Skeletal muscle tissue (tissue), 3 donors: ENCODE measurements at regions not wholly inside any gene's neighbourhood (a gene's known extent, or its start where the extent isn't known, plus 50 kb on each side); places are given as distances from the start of the nearest gene placed in this dataset.

Experiments
- H3K27ac ChIP-seq: one replicate; pipeline ENCODE4 v1.7.0; 2013; ENCODE audit warnings: mild to moderate bottlenecking, low read depth, low read length, inconsistent platforms
- H3K27me3 ChIP-seq, 3 donors: one replicate each; pipeline ENCODE4 v1.7.0; 2013; ENCODE audit warnings: low read length in 3 of 3; ENCODE audit not compliant: control insufficient read depth in 3 of 3, insufficient read depth in 3 of 3
- H3K36me3 ChIP-seq, 3 donors: one replicate each; pipeline ENCODE4 v1.7.0; 2013; ENCODE audit warnings: low read length in 3 of 3; ENCODE audit not compliant: control insufficient read depth in 3 of 3, insufficient read depth in 3 of 3
- H3K4me1 ChIP-seq, 3 donors: one replicate each; pipeline ENCODE4 v1.7.0; 2013; ENCODE audit warnings: low read length in 3 of 3, mild to moderate bottlenecking in 3 of 3; ENCODE audit not compliant: control insufficient read depth in 3 of 3, insufficient read depth in 3 of 3
- H3K4me3 ChIP-seq, 3 donors: one replicate each; pipeline ENCODE4 v1.7.0; 2013; ENCODE audit warnings: low read length in 3 of 3
- H3K9ac ChIP-seq, 3 donors: one replicate each; pipeline ENCODE4 v1.7.0; 2013; ENCODE audit warnings: low read length in 3 of 3, mild to moderate bottlenecking in 3 of 3, moderate library complexity in 2 of 3, low read depth in 1 of 3
- H3K9me3 ChIP-seq, 3 donors: one replicate each; pipeline ENCODE4 v1.7.0; 2013; ENCODE audit warnings: low read length in 3 of 3; ENCODE audit not compliant: control insufficient read depth in 3 of 3
- donor health status: Osteomylitis.

DNA sequence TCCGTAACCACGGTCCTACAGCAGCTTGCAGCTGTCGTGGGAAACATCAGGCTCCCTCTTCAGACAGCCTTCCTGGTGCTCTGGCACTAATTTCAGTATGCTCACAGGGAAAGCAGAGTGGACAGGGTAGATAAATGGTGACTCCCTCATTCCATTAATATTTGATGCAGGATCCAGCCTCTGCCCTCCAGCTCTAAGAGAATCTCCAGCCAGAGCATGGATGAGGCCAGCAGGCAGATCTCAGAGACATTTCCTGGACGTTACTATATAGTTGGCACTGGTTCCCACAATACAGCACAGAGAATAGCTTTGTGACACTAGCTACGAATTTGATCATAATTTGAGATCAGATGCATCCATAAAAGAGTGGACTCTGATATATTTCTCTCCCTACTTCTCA lies 341.4 kb downstream of the LIG4 start:
- Histone ChIP-seq H3K4me1 (no peaks in the 10 kb centered on the region), H3K27me3 (peaks cover 0 to 5% (median 2%) of the 10 kb centered on the region in 3 donors), H3K9me3 (no peaks in the 10 kb centered on the region), H3K4me3 (no peak overlapping the region), H3K27ac (no peak overlapping the region), H3K9ac (no peak overlapping the region), H3K36me3 (no peaks in the 10 kb centered on the region)

DNA sequence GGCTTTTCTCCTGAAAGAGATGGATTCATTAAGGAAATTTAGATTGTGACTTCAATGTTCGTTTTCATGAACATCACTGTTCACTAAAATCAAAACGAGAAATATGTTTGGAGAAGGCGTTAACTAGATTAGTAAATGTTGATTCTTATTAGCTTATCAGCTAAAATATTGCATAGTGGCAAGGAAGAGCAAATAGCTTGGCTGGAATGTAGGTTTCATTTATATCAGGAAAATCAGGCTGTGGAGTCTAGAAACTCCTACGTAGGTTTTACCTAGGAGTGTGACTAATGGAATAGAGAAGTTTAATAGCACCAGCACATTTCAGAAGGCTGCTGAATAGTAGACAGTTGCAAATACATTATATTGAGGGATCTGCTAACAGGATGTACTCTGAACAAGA lies 344.9 kb downstream of the LIG4 start:
- Histone ChIP-seq H3K27me3 (peaks cover 19 to 28% (median 26%) of the 10 kb centered on the region in 3 donors), H3K4me1 (peaks cover 9 to 17% (median 12%) of the 10 kb centered on the region in 3 donors), H3K36me3 (no peaks in the 10 kb centered on the region), H3K4me3 (no peak overlapping the region), H3K9me3 (no peaks in the 10 kb centered on the region), H3K9ac (no peak overlapping the region), H3K27ac (no peak overlapping the region)

DNA sequence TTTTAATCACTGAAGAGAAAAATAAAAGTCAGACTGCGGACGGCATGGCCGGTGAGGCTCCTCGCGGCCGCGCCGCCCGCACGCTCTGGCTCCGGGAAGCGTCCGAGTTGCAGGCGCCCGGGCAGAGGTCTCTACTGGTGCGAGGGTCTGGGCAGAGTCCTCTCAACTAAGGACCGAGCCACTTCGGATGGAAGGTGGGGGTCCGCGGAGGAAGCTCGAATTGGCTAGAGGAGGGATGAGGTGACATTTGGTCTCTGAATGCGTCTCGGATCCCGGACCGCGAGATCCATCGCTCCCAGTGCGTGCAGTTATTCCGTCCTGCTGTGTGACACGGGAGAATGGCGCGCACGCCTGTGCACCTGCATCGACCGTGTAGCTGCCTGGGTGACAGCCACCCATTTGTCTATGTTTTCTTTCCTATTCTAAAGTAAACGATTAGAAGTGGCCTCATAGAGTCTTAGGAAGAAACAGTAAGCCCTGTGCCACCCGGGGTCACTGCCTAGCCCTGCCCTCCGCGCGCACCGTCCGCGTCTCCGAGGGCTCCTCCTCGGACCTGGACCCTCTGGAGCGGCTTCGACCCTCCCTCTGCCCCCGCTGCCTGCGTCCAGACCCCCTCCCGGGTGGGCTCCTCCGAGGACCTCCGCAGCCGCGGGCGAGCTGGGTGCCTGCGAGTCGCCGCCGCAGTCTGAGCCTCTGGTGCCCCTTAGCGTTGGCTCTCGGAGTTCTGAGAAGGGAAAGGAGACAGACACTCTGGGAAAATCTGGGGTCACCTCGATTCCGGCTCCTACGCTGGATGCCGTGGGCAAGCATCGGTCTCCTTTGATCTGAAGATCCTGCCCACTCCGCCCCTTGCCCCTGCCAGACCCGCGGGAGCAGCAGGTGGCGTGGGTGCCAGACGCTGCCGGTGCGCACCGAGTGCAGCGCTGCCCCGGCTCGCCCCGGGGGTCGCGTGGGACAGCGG lies 347.4 kb downstream of the LIG4 start:
- Histone ChIP-seq H3K9ac (no peak overlapping the region), H3K4me1 (peaks cover 9 to 17% (median 12%) of the 10 kb centered on the region in 3 donors), H3K4me3 (peak overlapping the region; percentile 49 to 61 (median 54)), H3K27ac (no peak overlapping the region), H3K9me3 (peaks cover 0 to 3% (median 0%) of the 10 kb centered on the region in 3 donors), H3K27me3 (peaks cover 24 to 35% (median 31%) of the 10 kb centered on the region in 3 donors), H3K36me3 (no peaks in the 10 kb centered on the region)

DNA sequence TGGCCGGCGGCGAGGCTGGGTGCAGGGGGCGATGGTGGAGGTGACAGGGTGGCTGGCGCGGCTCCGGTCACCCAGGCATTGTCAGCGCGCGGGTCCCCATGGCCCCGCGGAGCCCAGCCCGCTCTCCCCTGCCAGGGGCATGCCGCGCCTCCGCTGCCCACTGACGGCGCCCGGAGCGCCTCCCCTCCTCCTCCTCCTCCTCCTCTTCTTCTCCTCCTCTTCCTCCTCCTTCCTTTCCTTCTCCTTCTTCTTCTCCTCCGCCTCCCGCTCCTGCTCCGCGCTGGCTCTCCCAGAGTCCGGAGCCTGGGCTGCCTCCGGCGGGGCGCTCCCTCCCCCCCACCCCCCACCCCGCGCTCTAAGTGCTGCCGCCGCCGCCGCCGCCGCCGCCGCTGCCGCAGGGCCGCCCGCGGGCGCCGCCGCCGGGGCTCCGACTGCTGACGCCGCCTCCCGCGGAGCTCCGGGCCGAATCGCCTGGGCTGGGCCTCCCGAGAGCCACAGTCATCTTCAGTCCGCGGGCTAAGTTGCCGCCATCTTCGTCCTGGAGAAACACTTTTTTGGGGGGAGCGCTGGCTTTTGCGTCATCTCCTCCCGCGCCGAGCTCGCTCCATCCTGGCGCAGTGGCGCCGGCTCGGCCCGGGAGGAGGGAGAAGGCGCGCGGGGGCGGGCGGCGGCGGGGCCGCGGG lies 348.3 kb downstream of the LIG4 start:
- Histone ChIP-seq H3K36me3 (no peaks in the 10 kb centered on the region), H3K27me3 (peaks cover 24 to 35% (median 31%) of the 10 kb centered on the region in 3 donors), H3K9ac (no peak overlapping the region), H3K4me1 (peaks cover 9 to 17% (median 12%) of the 10 kb centered on the region in 3 donors), H3K4me3 (peak overlapping the region; percentile 10 to 43 (median 22)), H3K27ac (no peak overlapping the region), H3K9me3 (peaks cover 0 to 3% (median 0%) of the 10 kb centered on the region in 3 donors)

DNA sequence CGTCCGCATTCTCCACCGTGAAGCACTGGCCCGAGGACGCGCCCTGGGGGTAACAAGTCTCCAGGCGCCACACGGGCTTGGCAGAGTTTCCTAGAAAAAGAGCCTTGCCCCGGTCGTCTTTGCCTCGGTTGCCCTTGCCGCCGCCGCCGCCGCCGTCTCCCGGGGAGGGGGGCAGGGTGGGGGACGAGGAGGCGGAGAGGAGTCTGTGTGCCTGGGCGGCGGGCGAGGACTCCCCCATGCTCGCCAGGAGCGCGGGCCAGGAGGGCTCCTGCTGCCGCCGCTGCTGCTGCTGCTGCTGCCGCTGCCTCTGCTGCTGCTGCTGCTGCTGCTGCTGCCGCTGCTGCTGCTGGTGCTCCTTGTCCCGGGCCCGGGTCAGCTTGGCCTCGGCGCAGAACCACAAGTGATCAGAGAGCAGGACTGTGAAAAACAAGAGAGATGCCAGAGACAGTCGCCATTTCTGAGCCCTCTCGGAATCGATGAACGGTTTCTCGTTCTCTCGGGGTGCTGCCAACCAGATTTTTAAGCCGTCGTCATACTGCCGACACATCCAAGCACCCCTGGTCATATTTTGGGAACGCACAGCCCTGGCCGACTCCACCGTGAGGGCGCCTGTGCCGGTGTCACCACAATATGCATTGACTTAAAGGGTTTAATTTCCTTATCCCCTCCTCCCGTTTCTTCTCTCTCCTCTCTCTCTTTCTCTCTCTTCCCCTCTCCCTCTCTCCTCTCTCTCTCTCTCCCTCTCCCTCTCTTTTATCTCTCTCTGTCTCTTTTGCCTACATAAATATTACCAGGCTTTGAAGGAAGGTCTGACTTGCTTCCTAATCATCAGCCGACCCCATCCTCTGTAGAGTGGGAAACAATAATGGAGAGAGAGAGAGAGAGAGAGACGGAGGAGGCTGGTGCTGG lies 349.1 kb downstream of the LIG4 start:
- Histone ChIP-seq H3K27me3 (peaks cover 24 to 35% (median 31%) of the 10 kb centered on the region in 3 donors), H3K4me1 (peaks cover 9 to 17% (median 12%) of the 10 kb centered on the region in 3 donors), H3K9me3 (peaks cover 0 to 3% (median 0%) of the 10 kb centered on the region in 3 donors), H3K9ac (no peak overlapping the region), H3K27ac (no peak overlapping the region), H3K4me3 (peak overlapping the region; percentile 10 to 43 (median 29)), H3K36me3 (no peaks in the 10 kb centered on the region)

DNA sequence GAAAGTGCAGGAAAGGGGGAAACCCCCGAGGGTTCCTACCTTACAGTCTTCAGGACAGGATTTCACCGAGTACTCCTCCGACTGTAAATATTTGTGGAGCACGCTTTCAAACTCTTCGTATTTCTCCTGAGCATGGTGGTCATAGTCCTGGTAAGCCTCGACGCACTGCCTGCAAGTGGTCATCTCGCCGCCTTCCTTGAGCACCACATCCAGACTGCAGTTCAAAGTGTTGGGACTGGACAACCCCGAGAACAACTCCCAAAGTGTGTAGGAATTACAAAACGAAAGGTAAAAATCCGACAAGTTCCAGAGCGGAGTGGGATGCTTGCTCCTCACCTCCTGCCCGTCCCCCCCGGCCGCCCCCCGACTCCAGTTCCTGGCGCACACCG lies 349.7 kb downstream of the LIG4 start:
- peak overlapping the region in 1 of 3 donors; percentile 29 for H3K4me3 ChIP-seq
- no peaks in the 10 kb centered on the region for H3K36me3 ChIP-seq
- H3K27me3 ChIP-seq, result peaks cover 24 to 35% (median 31%) of the 10 kb centered on the region in 3 donors
- H3K27ac ChIP-seq, result no peak overlapping the region
- H3K9ac ChIP-seq, result no peak overlapping the region
- H3K9me3 ChIP-seq, result peaks cover 0 to 3% (median 0%) of the 10 kb centered on the region in 3 donors
- H3K4me1 ChIP-seq, result peaks cover 9 to 17% (median 12%) of the 10 kb centered on the region in 3 donors

DNA sequence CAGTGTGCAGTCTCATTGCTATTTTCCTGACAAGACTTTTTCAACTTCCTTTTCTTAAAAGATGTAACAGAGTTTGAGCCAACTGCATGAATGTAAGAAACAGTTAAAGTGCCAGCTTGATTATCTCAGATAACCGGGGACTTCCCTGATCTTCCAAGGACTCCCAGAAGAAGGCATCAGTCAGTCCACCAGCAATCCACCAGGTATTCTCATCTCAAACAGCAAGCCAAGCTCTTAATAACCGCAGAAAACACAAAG lies 350.1 kb downstream of the LIG4 start:
- no peaks in the 10 kb centered on the region for H3K36me3 ChIP-seq
- no peak overlapping the region for H3K9ac ChIP-seq
- no peak overlapping the region for H3K4me3 ChIP-seq
- H3K9me3 ChIP-seq, result peaks cover 0 to 3% (median 0%) of the 10 kb centered on the region in 3 donors
- H3K27me3 ChIP-seq, result peaks cover 24 to 35% (median 31%) of the 10 kb centered on the region in 3 donors
- no peak overlapping the region for H3K27ac ChIP-seq
- H3K4me1 ChIP-seq, result peaks cover 9 to 17% (median 12%) of the 10 kb centered on the region in 3 donors

DNA sequence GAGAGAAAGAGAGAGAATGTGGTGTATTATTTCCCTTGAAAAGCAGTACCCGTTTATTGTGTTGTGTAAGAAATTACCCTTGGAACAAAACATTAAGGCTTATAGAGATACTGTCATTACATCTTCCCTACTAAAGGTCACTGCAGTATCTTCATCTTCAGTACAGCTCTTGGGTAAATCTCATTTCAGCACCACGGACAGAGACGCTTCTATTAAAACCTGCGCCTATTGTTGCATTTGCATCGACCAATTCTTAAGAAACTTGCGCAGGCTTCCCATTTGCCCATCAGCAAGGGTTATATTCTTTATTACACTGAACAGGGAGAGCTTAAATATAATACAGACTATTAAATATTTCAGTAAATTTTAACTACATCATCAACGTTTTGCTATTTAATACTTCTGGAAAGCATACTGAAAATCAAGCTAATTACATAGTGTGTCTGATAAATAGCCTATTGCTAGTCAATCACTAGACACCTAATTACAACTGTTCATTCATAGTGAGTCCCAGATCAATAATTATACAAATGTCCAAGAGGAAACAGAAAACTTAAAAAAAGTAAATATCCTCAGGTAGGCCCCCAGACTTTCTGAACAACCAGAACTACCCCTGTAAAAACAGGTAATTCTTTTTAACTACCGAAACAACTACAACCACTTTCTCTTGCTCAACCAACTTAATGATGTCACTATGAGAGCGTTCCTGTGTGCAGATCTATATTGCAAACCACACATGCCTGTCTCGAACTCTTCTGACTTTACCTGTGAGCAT lies 350.6 kb downstream of the LIG4 start:
- peaks cover 24 to 35% (median 27%) of the 10 kb centered on the region in 3 donors for H3K27me3 ChIP-seq
- no peak overlapping the region for H3K9ac ChIP-seq
- H3K36me3 ChIP-seq, result no peaks in the 10 kb centered on the region
- H3K27ac ChIP-seq, result no peak overlapping the region
- peaks cover 0 to 3% (median 0%) of the 10 kb centered on the region in 3 donors for H3K9me3 ChIP-seq
- H3K4me3 ChIP-seq, result no peak overlapping the region
- peaks cover 9 to 17% (median 12%) of the 10 kb centered on the region in 3 donors for H3K4me1 ChIP-seq

DNA sequence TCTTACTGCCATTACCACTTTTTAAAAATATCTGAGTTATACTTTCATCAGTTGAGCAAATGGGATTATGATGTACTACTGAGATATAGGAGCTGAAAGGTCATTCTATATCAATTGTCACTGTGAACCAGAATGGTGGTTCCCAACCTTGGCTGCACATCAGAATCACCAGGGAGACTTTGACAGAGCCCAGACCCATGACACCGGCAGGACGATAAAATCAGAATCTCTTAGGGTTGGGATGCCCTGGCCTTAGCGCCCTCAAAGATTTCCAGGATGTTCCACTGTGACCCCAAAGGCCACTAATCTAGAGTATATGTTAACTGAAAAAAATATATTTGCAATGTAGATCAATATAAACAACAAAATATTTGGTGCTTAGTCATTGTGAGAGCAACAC lies 355.1 kb downstream of the LIG4 start:
- Histone ChIP-seq H3K27ac (no peak overlapping the region), H3K4me3 (no peak overlapping the region), H3K27me3 (peaks cover 4 to 6% (median 4%) of the 10 kb centered on the region in 3 donors), H3K9ac (no peak overlapping the region), H3K4me1 (no peaks in the 10 kb centered on the region), H3K9me3 (peaks cover 0 to 3% (median 0%) of the 10 kb centered on the region in 3 donors), H3K36me3 (no peaks in the 10 kb centered on the region)
